Anterior cingulate cortex (tissue), 58 donors: ENCODE measurements at regions not wholly inside any gene's neighbourhood (a gene's known extent, or its start where the extent isn't known, plus 50 kb on each side); places are given as distances from the start of the nearest gene placed in this dataset.
A peak's percentile ranks its signal among the peaks of the same experiment; 100 is the strongest.
"Not testable (repeated sequence)": the region's sequence is repeated elsewhere in the genome, so short reads cannot be mapped to it uniquely, and the experiment has no call there.

Experiments used
- DNase-seq, 58 donors: peaks; one replicate each; lab custom pipeline; 2025; lab: John Stamatoyannopoulos, UW

DNA sequence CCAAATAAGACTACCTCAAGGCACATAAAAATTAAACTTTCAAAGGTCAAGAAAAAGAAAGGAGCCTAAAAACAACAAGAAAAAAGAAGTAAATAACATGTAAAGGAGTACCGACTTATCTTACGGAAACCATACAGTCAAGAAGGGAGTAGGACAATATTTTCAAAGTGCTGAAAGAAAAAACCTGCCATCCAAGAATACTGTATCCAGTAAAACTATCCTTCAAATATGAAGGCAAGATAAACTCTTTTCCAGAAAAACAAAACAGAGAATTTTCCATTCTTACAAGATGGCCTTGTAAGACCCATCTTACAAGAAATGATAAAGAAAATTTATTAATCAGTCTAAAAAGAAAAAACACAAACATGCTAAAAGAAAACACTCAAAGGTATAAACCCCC, 302.2 kb downstream of the LMBRD1 start:
- no peak for DNase-seq

DNA sequence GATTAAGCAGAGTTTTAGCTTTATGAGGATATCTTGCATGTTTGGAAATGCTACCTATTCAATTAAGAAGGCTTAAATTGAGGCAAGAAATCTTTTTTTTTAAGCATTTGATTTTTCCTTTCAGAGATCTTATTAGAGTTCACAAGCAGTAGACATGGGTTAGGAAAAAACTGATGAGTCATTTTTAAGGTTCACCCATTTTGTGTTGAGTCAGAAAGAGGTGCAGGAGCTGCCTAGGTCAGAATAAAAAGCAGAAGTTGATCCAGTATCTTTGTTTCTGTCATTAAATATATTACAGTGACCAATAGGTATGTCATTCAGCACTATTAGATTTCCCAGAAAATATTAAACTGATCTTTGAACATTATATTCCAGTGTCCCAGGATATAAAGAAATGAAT, 306.8 kb downstream of the LMBRD1 start:
- DNase-seq = no peak

DNA sequence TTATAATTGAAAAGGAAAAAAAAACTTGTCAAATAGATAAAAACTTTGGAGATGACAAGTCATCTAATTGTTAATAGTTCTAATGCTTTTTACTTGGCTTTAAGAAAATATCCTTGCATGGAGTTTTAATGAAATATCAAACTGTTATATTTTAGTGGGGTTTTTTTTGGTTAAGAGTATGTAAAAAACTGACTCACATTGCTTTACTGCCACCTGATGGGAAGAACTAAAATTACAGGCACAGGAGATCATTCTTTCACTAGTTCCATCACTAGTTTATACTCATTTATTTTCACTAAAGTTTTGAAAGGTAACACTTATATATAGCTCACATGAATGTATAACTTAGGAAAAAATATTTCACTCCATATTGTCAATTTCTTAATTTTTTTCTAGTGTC, 309.1 kb downstream of the LMBRD1 start:
- DNase-seq = no peak

DNA sequence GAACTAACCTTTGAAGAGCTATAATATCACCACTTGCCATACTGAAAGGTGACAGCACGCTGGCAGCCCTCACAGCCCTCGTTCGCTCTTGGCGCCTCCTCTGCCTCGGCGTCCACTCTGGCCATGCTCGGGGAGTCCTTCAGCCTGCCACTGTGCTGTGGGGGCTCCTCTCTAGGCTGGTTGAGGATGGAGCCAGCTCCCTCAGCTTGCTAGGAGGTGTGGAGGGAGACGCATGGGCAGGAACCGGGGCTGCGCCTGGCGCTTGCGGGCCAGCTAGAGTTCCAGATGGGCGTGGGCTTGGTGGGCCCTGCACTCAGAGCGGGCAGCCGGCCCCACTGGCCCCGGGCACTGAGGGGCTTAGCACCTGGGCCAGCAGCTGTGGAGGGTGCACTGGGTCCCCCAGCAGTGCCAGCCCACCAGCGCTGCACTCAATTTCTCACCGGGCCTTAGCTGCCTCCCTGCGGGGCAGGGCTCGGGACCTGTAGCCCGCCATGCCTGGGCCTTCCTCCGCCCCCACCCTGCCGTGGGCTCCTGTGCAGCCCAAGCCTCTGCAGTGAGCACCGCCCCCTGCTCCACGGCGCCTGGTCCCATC, 329.7 kb downstream of the LMBRD1 start:
- no peak for DNase-seq

DNA sequence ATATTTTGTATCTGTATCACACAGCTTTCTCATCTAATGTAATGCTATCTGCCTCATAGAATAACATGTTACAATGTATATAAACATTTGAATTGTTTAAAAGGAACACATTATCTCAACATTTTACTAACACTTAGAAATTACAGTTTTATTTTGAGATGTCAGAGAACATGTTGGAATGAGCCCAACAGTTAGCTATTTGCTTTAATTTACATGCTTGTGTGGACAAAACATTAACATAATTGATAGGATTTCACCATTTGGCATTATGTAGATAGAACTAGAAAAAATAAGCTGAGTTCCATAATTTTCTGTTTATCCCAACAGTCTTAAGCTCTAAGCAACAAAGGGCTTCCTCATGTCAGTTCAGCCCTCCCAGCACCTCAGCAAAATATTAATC, 330.9 kb downstream of the LMBRD1 start:
- DNase-seq = no peak

DNA sequence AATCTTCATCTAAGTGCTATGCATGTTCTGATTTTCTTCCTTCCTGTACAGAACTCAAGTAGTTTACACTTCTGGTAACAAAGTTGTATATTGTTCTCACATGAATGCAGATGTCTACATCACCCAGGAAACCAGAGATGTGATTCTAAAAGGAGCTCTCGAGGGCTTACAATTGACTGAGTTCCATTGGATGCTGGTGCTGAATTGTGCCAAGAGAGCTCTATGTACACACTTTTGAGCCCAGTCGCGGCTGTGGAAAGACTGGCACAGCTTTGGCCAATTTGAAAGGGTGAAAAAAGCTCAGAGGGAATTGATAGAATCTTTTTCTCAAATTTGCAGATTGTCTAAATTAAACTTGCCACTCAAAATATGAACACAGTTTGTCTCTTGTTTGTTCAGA, 340.7 kb downstream of the LMBRD1 start:
- DNase-seq = peak in 39 of 58 donors; percentile 3 to 81 (median 15)

DNA sequence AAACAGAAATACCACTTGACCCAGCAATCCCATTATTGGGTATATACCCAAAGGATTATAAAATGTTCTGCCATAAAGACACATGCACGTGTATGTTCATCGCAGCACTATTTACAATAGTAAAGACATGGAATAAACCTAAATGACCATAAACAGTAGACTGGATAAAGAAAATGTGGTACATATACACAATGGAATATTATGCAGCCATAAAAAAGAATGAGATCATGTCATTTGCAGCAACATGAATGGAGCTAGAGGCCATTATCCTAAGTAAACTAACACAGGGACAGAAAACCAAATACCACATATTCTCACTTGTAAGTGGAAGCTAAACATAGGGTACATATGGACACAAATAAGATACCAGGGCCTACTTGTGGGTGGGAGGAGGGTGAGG, 342.2 kb downstream of the LMBRD1 start:
- not testable (repeated sequence) for DNase-seq

DNA sequence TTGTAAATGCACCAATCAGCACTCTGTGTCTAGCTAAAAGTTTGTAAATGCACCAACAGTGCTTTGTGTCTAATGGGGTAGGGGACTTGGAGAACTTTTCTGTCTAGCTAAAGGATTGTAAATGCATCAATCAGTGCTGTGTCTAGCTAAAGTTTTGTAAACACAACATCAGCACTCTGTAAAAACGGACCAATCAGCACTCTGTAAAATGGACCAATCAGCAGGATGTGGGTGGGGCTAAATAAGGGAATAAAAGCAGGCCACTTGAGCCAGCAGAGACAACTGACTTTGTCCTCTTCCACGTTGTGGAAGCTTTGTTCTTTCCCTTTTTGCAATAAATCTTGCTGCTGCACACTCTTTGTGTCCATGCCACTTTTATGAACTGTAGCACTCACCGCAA, 346.3 kb downstream of the LMBRD1 start:
- not testable (repeated sequence) for DNase-seq

DNA sequence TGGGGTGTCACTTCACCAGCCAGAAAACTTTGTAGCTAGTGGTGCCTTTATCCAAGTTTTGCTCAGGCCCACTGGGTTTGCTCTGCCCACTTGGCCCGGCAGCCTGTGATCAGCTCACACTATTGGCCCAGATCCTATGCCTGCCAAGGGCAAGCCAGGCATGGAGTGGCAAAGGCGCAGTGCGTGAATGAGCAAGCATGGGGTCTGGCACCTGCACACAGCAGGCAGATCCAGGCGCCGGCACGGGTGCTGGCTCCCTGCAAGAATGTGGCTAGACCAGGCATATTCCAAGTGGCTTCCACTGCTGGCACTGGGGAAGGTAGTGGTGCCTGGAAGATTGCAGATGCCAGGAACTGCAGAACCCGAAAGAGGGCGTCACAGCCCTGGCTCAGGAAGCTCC, 346.9 kb downstream of the LMBRD1 start:
- peak in 5 of 58 donors; percentile 2 to 12 (median 4) for DNase-seq
